ENCODE measurements at regions not wholly inside any gene's neighbourhood (a gene's known extent, or its start where the extent isn't known, plus 50 kb on each side); places are given as distances from the start of the nearest gene placed in this dataset.

- TF ChIP-seq EZH2 (IDR thresholded peaks at IDR 0.05; ENCODE audit: borderline replicate concordance, low read depth, low read length, severe bottlenecking), result peak; percentile 72
- no peak for TF ChIP-seq POLR2A (IDR thresholded peaks at IDR 0.05; ENCODE audit: low read depth, low read length)
- TF ChIP-seq, protein P1, sequence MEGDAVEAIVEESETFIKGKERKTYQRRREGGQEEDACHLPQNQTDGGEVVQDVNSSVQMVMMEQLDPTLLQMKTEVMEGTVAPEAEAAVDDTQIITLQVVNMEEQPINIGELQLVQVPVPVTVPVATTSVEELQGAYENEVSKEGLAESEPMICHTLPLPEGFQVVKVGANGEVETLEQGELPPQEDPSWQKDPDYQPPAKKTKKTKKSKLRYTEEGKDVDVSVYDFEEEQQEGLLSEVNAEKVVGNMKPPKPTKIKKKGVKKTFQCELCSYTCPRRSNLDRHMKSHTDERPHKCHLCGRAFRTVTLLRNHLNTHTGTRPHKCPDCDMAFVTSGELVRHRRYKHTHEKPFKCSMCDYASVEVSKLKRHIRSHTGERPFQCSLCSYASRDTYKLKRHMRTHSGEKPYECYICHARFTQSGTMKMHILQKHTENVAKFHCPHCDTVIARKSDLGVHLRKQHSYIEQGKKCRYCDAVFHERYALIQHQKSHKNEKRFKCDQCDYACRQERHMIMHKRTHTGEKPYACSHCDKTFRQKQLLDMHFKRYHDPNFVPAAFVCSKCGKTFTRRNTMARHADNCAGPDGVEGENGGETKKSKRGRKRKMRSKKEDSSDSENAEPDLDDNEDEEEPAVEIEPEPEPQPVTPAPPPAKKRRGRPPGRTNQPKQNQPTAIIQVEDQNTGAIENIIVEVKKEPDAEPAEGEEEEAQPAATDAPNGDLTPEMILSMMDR (IDR thresholded peaks at IDR 0.05; ENCODE audit: extremely low read depth in 1 of 2, insufficient read depth in 1 of 2, low read depth in 1 of 2, low read length in 2 of 2), result no peak
- TF ChIP-seq MYC (IDR thresholded peaks at IDR 0.05; ENCODE audit: low read depth, low read length), result no peak
- TF ChIP-seq POLR2AphosphoS5 (IDR thresholded peaks at IDR 0.05; ENCODE audit: insufficient read depth, low read depth, low read length), result no peak
- TF ChIP-seq JUN (IDR thresholded peaks at IDR 0.05; ENCODE audit: borderline replicate concordance, insufficient read depth, insufficient read length, low read depth), result no peak
- TF ChIP-seq, protein P2, sequence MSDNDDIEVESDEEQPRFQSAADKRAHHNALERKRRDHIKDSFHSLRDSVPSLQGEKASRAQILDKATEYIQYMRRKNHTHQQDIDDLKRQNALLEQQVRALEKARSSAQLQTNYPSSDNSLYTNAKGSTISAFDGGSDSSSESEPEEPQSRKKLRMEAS (IDR thresholded peaks at IDR 0.05; ENCODE audit: insufficient read depth, insufficient read length), result no peak
Observed at GRCh38 chr2:132009874-132010521, 151.8 kb downstream of the ANKRD30BL start.
